NCI-H526 treated with DMSO at 0.1 percent for 48 hours (cell line): ENCODE measurements at regions not wholly inside any gene's neighbourhood (a gene's known extent, or its start where the extent isn't known, plus 50 kb on each side); places are given as distances from the start of the nearest gene placed in this dataset.
"Not testable (repeated sequence)": the region's sequence is repeated elsewhere in the genome, so short reads cannot be mapped to it uniquely, and the experiment has no call there.

Source experiments
- DNase-seq: peaks from one replicate; lab custom pipeline; 2025; lab: John Stamatoyannopoulos, UW

GRCh38 chr7:13198727-13199126, 511.3 kb downstream of the ARL4A start:
- no peak for DNase-seq

GRCh38 chr7:13201628-13202027, 514.2 kb downstream of the ARL4A start:
- DNase-seq: no peak

DNA sequence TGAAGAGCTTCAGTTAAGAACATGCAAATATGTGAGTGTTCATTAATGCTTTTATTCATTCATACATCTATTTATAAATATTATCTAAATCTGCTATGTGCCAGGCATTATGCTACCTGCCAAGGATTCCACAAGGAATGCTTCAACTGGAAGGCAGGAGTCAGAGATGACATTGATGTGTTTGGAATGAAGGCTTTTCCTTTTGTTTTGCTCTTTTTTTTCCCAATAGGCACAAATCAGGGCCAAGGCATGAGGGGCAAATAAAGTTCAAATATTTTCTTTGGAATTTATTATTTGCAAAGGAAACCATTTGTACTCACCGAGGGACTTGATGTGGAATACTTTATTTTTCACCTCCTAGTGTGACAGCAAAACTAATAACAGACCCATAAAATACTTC, 530.3 kb downstream of the ARL4A start:
- DNase-seq: no peak

- no peak for DNase-seq
These were observed 537.6 kb downstream of the ARL4A start for GRCh38 chr7:13225068-13225467.

DNA sequence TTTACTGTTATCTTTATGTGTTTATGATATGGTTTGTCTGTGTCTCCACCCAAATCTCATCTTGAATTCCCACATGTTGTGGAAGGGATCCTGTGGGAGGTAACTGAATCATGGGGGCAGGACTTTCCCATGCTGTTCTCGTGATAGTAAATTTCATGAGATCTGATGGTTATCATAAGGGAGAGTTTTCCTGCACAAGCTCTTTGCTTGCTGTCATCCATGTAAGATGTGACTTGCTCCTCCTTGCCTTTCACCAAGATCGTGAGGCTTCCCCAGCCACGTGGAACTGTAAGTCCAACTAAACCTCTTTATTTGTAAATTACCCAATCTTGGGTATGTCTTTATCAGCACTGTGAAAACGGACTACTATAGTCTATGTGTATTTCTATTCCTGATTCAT, 539.0 kb downstream of the ARL4A start:
- DNase-seq: no peak

GRCh38 chr7:13231216-13231615, 543.8 kb downstream of the ARL4A start:
- no peak for DNase-seq

- no peak for DNase-seq
These were observed 548.0 kb downstream of the ARL4A start for GRCh38 chr7:13235436-13235835.

DNA sequence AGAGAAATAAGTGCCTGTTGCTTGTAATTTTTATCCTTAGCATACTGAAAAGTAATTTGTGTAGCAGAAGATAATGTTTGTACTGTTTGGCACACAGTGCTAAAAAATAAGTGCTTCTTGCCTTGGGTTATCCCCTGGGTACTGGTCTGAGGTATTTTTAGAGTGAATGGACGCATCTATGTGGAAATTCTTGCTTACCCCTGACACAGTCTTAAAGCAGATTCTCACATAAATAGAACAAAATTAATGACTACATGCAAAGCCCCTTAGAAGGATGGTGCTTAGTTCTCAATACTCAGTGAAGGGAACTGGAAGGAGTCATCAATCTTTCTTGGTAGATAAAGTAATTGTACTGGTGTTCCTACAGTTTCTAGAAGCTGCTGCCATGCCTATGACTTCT, 548.6 kb downstream of the ARL4A start:
- DNase-seq: no peak

- DNase-seq: no peak
These were observed 552.9 kb downstream of the ARL4A start for GRCh38 chr7:13240349-13240748.

GRCh38 chr7:13241416-13241815, 554.0 kb downstream of the ARL4A start:
- DNase-seq: no peak

GRCh38 chr7:13257661-13258060, 570.2 kb downstream of the ARL4A start:
- DNase-seq: no peak

GRCh38 chr7:13258386-13258785, 571.0 kb downstream of the ARL4A start:
- DNase-seq: no peak

GRCh38 chr7:13259930-13260329, 572.5 kb downstream of the ARL4A start:
- no peak for DNase-seq

GRCh38 chr7:13262929-13263530, 575.6 kb downstream of the ARL4A start:
- peak; percentile 6 for DNase-seq

- no peak for DNase-seq
These were observed 577.8 kb downstream of the ARL4A start for GRCh38 chr7:13265271-13265670.

DNA sequence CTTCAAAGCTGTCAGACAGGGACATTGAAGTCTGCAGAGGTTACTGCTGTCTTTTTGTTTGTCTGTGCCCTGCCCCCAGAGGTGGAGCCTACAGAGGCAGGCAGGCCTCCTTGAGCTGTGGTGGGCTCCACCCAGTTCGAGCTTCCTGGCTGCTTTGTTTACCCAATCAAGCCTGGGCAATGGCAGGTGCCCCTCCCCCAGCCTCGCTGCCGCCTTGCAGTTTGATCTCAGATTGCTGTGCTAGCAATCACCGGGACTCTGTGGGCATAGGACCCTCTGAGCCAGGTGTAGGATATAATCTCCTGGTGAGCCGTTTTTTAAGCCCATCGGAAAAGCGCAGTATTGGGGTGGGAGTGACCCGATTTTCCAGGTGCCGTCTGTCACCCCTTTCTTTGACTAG, 586.8 kb downstream of the ARL4A start:
- DNase-seq: not testable (repeated sequence)

GRCh38 chr7:13276977-13277376, 589.5 kb downstream of the ARL4A start:
- no peak for DNase-seq

DNA sequence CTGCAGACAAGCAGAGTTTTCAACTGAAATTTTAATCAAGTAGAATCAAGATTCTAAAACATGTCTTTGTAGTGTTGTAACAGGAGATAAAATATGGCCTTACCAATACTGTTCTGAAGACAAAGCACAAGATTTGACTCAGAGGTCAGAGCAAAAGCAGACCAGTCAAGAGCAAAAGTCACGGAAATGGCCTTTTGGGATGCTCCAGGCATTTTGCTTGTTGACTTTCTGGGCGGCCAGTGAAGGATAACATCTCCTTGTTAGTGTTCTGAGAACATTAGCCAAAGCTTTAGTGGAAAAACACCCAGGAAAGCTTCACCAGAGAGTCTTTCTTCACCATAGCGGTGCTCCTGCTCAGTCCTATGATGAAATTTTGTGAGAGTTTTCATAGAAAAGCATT, 590.6 kb downstream of the ARL4A start:
- no peak for DNase-seq

- peak; percentile 16 for DNase-seq
These were observed 592.5 kb downstream of the ARL4A start for GRCh38 chr7:13279854-13280435.

- no peak for DNase-seq
These were observed 595.0 kb downstream of the ARL4A start for GRCh38 chr7:13282377-13282980.

GRCh38 chr7:13286916-13287315, 599.5 kb downstream of the ARL4A start:
- no peak for DNase-seq

- DNase-seq: no peak
These were observed 601.1 kb downstream of the ARL4A start for GRCh38 chr7:13288516-13288915.

- DNase-seq: no peak
These were observed 603.5 kb downstream of the ARL4A start for GRCh38 chr7:13290975-13291374.
